GM19452 (cell line): ENCODE measurements at regions not wholly inside any gene's neighbourhood (a gene's known extent, or its start where the extent isn't known, plus 50 kb on each side); places are given as distances from the start of the nearest gene placed in this dataset.

Experiments
- ATAC-seq: cut with Tn5 transposase; IDR thresholded peaks from one replicate; pipeline ENCODE4 v1.9.1; 2021; ENCODE audit not compliant: unreplicated experiment

DNA sequence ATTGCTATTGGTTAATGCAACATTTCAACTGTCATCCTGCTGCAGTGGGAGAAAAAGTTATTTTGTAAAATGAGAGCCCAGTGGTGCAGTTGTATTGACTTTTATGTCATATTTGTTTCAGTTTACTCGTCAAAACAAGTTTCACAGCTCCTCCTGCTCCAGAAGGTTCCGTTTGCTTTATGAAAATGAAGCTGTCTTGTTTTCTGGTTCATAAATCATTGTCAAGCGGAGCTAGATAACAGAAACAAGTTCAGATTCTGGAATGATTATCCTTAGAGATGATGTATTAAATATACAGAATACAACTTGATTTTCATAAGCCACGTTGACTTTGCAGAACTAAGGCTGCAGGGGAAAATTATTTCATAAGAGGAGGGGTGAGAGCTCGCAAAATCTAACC is 970.5 kb upstream of the NR2F2 start:
- ATAC-seq: no peak

GRCh38 chr15:95362306-95362705 is 968.2 kb upstream of the NR2F2 start:
- ATAC-seq: no peak

DNA sequence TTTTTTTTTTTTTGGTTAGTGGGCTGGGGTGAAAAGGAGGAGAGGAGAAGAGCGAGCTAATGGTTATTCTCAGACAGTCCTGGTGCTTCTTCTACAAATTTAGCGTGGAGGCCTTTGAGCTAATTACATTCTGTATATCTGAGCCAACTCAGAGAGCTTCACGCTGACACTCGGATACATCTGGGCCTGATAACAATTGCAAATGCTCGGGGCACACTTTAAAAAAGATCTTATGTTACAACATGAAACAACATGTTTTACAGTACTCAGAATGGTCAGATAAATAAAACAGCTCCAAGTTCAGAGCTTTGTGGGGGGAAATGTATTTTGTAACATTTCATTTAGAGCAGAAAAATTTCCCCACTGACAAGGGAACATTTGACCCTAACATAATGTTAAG is 966.9 kb upstream of the NR2F2 start:
- ATAC-seq: no peak

- ATAC-seq: no peak
Measured at GRCh38 chr15:95365511-95366107, 964.9 kb upstream of the NR2F2 start.

DNA sequence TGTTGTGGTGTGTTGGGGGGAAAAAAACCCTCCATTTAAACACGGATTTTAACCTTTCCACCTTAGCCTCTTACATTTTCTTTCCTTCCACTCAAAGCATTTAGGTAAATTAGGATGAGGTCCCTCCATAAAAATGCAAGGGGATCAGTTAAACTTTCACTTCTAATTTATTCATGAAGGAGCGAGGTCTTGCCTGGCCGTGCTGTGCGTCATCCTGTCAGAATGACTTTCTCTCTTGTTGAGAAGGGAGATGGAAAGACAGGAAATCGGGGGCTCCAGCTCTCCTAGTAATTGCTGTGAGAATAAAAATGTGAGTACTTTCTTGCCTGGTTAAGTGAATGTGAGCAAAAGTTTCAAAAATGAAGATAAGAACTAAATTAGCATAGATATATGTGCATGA is 962.3 kb upstream of the NR2F2 start:
- ATAC-seq: no peak

DNA sequence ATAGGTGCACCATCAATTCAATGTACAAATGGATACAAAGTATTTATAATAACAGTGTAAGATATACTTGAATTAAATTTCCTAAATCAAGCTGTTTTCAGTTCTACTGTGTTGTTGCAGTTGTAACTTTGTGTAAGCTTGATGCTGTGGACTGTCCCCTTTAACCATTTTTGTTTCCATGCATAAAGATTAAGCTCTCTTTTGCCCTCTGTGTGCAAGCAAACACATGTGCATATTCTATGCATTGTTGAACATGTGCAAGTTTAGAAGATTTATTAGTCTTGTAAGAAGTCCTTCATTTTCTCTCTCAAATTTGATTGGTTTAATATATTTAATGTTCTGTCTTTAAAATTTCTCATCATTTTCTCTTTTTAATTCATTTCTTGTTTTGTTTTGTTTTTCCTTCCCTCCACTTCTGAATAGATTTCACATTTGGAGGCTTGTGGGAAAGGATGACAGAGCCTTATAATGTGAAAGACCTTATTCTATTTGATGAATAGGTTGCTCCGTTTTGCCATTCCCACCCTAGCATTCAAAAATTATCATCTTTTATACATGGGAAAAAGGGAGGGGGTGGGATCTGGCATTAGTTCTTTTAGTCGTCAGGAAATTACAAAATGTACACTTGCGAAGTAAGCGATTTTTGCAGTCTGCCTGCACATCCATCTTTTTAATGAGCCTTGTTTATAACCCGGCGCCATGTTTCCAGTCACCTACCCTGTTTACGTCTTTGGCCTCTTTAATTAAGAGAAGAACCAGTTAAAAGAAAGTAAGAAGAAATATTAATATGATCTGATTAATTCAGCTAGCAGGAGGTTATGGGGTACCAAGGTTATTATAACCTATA is 961.5 kb upstream of the NR2F2 start:
- no peak for ATAC-seq

- no peak for ATAC-seq
Measured at GRCh38 chr15:95370291-95370690, 960.2 kb upstream of the NR2F2 start.

DNA sequence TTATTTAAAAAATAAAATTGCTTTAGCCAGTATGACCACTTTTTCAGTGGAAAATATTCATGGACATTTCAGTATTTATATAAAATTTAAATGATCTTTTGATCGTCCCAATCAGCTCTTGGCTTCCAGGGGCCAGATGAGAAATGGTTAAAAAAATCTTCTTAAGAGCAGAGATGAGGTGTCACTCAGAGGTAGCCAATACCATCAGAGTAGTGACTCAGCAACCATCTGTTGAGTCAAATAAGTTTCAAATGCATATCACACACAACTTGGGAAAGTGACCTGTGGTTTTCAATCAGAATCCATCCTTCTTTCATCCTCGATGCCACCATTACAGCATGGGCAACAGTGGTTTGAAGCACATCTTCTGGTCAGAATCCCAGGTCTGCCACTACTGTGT is 958.8 kb upstream of the NR2F2 start:
- no peak for ATAC-seq

DNA sequence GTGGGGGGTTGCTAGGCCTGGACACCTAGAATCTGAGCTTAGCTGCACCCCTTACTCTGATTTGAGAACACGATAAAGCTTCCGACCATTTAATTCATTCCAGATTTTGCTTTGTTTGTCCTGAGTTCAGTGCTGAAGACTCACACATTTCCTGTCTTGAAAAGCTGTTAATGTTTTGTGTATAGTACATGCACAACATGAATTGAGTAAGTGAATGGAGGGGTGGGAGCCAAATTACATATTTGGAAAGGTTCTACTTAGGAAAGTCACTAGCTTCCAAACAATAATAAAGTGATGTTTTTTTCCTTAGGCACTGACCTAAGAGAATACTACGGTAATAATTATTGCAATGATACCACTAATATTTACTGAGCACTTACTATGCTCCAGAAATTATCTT is 955.2 kb upstream of the NR2F2 start:
- ATAC-seq: no peak

GRCh38 chr15:95377258-95377852 is 953.1 kb upstream of the NR2F2 start:
- no peak for ATAC-seq

DNA sequence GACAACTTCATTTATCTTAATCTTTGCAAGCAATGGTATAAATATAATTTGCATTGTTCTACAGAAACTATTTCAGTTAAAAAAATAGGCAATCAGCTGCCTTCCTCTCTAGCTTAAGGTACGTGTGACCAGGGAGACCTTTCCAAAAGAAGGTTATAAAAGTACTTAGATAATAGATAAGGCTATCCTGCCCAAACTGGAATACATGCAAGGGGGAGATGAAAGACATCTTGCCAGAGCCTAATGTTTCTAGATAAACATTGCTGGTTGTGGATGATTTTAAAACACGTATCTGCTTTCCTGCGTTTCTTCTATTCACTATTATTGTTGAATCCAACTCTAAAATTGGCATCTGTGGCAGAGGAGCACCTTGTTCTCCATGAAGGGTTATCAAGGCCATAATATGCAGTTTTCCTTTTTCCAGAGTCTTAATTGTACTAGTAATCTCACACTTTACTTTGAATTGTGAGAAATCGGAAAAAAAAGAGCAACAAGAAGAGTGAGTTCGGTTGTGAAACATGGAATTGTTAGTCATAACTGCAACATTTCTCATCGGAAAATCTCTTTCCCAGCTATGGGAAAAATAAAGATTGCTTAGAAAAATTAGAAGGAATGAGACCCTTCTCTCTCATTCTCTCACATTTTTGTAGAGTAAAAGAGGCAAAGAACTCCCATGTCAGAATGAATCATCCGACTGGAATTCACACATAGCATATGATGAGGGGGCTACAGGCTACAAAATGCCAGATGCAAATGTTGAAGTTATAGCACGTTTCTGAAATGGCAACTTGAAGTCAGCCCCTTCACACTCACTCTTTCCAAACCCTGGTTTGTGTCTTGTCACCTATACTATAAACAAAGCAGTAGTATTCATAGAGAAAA is 936.1 kb upstream of the NR2F2 start:
- ATAC-seq: no peak

GRCh38 chr15:95400428-95400827 is 930.1 kb upstream of the NR2F2 start:
- ATAC-seq: no peak

DNA sequence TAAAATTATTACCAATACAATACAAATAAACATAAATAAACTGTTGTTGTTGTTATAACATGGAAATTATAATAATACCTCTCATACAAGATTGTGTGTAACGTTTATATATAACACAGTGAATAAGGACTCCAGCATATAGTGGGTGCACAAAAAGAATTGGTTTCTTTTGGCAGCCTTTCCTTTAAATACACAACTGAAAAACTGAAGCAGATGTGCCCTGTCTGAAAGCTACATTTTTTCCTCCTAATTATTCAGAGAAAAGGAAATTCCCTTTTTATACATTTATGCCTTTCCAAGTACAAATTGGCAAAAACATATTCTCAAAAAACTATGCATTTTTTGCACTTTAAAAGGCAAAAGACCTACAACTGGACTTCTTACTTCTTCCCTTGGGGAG is 928.9 kb upstream of the NR2F2 start:
- ATAC-seq: no peak

DNA sequence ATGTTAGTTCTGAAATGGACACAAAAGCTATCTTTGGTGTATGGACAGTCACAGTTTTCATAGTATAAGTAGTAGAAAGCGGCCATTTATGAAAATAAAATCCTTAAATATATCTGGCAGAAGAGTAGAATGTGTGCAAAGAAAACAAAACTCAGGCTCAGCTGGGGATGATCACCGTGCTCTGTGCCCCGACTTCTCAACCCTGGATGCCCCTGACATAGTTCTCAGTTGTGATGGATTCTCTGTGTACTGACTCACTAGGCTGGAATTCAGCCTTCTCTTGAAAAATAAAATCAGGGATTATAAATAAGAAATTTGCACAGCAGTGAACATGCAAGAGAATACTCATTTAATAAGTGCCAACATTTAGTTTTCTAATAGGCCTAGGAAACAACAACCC is 925.1 kb upstream of the NR2F2 start:
- ATAC-seq: no peak

- no peak for ATAC-seq
Measured at GRCh38 chr15:95407534-95407933, 923.0 kb upstream of the NR2F2 start.

GRCh38 chr15:95409211-95409610 is 921.3 kb upstream of the NR2F2 start:
- ATAC-seq: no peak

GRCh38 chr15:95409626-95410310 is 920.7 kb upstream of the NR2F2 start:
- ATAC-seq: no peak

GRCh38 chr15:95410757-95411156 is 919.7 kb upstream of the NR2F2 start:
- no peak for ATAC-seq

DNA sequence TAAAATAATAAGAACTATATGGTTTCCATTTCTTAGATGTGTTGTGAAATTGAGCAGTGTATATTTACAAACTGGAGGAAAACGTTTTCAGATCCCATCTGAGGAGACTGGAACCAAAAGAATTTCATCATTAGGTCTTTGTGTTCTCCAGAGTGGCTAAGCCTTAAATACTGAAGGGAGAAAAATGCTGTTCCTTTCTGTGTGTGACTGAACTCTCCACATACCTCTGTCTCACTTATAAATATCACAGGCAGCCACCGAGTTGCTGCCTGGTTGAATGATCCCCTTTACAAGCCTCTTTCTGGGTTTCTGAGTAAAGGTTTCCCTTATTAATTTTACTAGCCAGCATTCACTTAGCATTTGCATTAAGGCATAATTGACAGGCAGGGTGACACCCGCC is 913.9 kb upstream of the NR2F2 start:
- ATAC-seq: no peak

GRCh38 chr15:95417761-95418160 is 912.7 kb upstream of the NR2F2 start:
- ATAC-seq: no peak

DNA sequence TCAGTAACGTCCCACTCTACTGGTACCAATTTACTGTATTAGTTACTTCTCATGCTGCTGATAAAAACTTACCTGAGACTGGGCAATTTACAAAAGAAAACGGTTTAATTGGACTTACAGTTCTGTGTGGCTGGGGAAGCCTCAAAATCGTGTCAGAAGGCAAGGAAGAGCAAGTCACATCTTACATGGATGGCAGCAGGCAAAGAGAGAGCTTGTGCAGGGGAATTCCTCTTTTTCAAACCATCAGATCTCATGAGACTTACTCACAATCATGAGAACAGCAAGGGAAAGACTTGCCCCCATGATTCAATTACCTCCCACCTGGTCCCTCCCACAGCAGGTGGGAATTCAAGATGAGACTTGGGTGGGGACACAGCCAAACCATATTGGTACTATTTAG is 908.2 kb upstream of the NR2F2 start:
- no peak for ATAC-seq
